GM12892 (cell line): ENCODE measurements at regions not wholly inside any gene's neighbourhood (a gene's known extent, or its start where the extent isn't known, plus 50 kb on each side); places are given as distances from the start of the nearest gene placed in this dataset.
"Not testable (repeated sequence)": the region's sequence is repeated elsewhere in the genome, so short reads cannot be mapped to it uniquely, and the experiment has no call there.

Source experiments
- DNase-seq: peaks from one replicate; pipeline ENCODE4 v3.0.0; 2011; ENCODE audit not compliant: insufficient read length
- FAIRE-seq: peaks from 2 replicates; lab custom pipeline; 2011; peaks lifted over from hg19 to GRCh38; lab: Jason Lieb, UNC
- POLR2A ChIP-seq: IDR thresholded peaks from 2 replicates; pipeline ENCODE4 v1.6.1; 2011; ENCODE audit warnings: low read depth, low read length, control low read depth
- POLR2AphosphoS5 ChIP-seq: IDR thresholded peaks from 2 replicates; pipeline ENCODE4 v1.6.1; 2011; ENCODE audit warnings: low read depth, low read length, control low read depth
- TAF1 ChIP-seq: IDR thresholded peaks from 2 replicates; pipeline ENCODE4 v1.6.1; 2011; ENCODE audit warnings: low read depth, mild to moderate bottlenecking, control low read depth, low read length, borderline replicate concordance

- FAIRE-seq (no peak), DNase-seq (no peak)
- TF ChIP-seq TAF1 (no peak), POLR2AphosphoS5 (no peak), POLR2A (no peak)
These were observed 1562.5 kb upstream of the ADGRL3 start for GRCh38 chr4:59637596-59637995.

GRCh38 chr4:59643682-59644081 is 1556.4 kb upstream of the ADGRL3 start:
- TF ChIP-seq POLR2A (no peak), POLR2AphosphoS5 (no peak), TAF1 (no peak)
- DNase-seq, result no peak
- no peak for FAIRE-seq

GRCh38 chr4:59644765-59645164 is 1555.4 kb upstream of the ADGRL3 start:
- DNase-seq (no peak), FAIRE-seq (no peak)
- no peak for TF ChIP-seq POLR2A
- TF ChIP-seq POLR2AphosphoS5, result no peak
- TF ChIP-seq TAF1, result no peak

GRCh38 chr4:59646082-59646481 is 1554.0 kb upstream of the ADGRL3 start:
- DNase-seq (no peak), FAIRE-seq (no peak)
- no peak for TF ChIP-seq POLR2A
- no peak for TF ChIP-seq TAF1
- no peak for TF ChIP-seq POLR2AphosphoS5

- TF ChIP-seq POLR2AphosphoS5 (no peak), TAF1 (no peak), POLR2A (no peak)
- FAIRE-seq (no peak), DNase-seq (no peak)
These were observed 1553.1 kb upstream of the ADGRL3 start for GRCh38 chr4:59647011-59647410.

- FAIRE-seq (no peak), DNase-seq (no peak)
- TF ChIP-seq TAF1, result no peak
- TF ChIP-seq POLR2AphosphoS5, result no peak
- no peak for TF ChIP-seq POLR2A
These were observed 1552.6 kb upstream of the ADGRL3 start for GRCh38 chr4:59647500-59647899.

- FAIRE-seq (no peak), DNase-seq (no peak)
- TF ChIP-seq POLR2AphosphoS5 (no peak), TAF1 (no peak), POLR2A (no peak)
These were observed 1549.3 kb upstream of the ADGRL3 start for GRCh38 chr4:59650861-59651260.

GRCh38 chr4:59655996-59656395 is 1544.1 kb upstream of the ADGRL3 start:
- no peak for DNase-seq
- no peak for TF ChIP-seq POLR2A
- no peak for TF ChIP-seq TAF1
- no peak for FAIRE-seq

- TF ChIP-seq TAF1 (no peak), POLR2A (no peak), POLR2AphosphoS5 (no peak)
- DNase-seq, result no peak
- FAIRE-seq, result no peak
These were observed 1535.4 kb upstream of the ADGRL3 start for GRCh38 chr4:59664771-59665170.

GRCh38 chr4:59666645-59667044 is 1533.5 kb upstream of the ADGRL3 start:
- TF ChIP-seq POLR2A (no peak), POLR2AphosphoS5 (no peak), TAF1 (no peak)
- FAIRE-seq, result no peak

GRCh38 chr4:59671037-59671436 is 1529.1 kb upstream of the ADGRL3 start:
- no peak for TF ChIP-seq TAF1
- no peak for TF ChIP-seq POLR2AphosphoS5
- no peak for TF ChIP-seq POLR2A
- DNase-seq (no peak), FAIRE-seq (no peak)

More at GRCh38 chr4:59666645-59667044, 1533.5 kb upstream of the ADGRL3 start:
- no peak for DNase-seq

- FAIRE-seq (no peak), DNase-seq (no peak)
- TF ChIP-seq POLR2AphosphoS5, result no peak
- no peak for TF ChIP-seq TAF1
- no peak for TF ChIP-seq POLR2A
These were observed 1523.7 kb upstream of the ADGRL3 start for GRCh38 chr4:59676389-59676788.

GRCh38 chr4:59676992-59677391 is 1523.1 kb upstream of the ADGRL3 start:
- not testable (repeated sequence) for DNase-seq, FAIRE-seq
